ENCODE measurements at regions not wholly inside any gene's neighbourhood (a gene's known extent, or its start where the extent isn't known, plus 50 kb on each side); places are given as distances from the start of the nearest gene placed in this dataset.

GRCh38 chr9:117464941-117465616 is 50.2 kb upstream of the ASTN2 start:
- TF ChIP-seq TP53 (CRISPR knock-in tag; IDR thresholded peaks at IDR 0.05) (no peak), HDAC2 (IDR thresholded peaks at IDR 0.05) (no peak), EHMT2 (IDR thresholded peaks at IDR 0.05; ENCODE audit: low read depth) (no peak), CHD4 (IDR thresholded peaks at IDR 0.05; ENCODE audit: borderline replicate concordance) (no peak), POLR2A (IDR thresholded peaks at IDR 0.05; ENCODE audit: low read length) (no peak), ZC3H11A (IDR thresholded peaks at IDR 0.05) (no peak), RCOR1 (IDR thresholded peaks at IDR 0.05; ENCODE audit: low read depth, low read length) (no peak), PBX3 (IDR thresholded peaks at IDR 0.05) (no peak), REST (IDR thresholded peaks at IDR 0.05) (no peak), RFX5 (IDR thresholded peaks at IDR 0.05) (no peak), USF2 (IDR thresholded peaks at IDR 0.05) (no peak), ZFP36 (IDR thresholded peaks at IDR 0.05; ENCODE audit: borderline replicate concordance, partially characterized antibody) (no peak), BHLHE40 (IDR thresholded peaks at IDR 0.05; ENCODE audit: low read depth, low read length) (no peak), KDM1A (IDR thresholded peaks at IDR 0.05; ENCODE audit: low read depth) (no peak), CBX2 (IDR thresholded peaks at IDR 0.05; ENCODE audit: borderline replicate concordance, low read depth) (no peak), ZSCAN20 (CRISPR knock-in tag; IDR thresholded peaks at IDR 0.05) (no peak), MYC (IDR thresholded peaks at IDR 0.05; ENCODE audit: borderline replicate concordance, low read length) (no peak), TFCP2L1 (CRISPR knock-in tag; IDR thresholded peaks at IDR 0.05) (no peak)
- Histone ChIP-seq H3K4me2 (no peak overlapping the region), H3K27ac (no peak overlapping the region), H3K9me3 (no peaks in the 10 kb centered on the region), H3K4me1 (no peaks in the 10 kb centered on the region), H3K4me3 (no peak overlapping the region)
- ATAC-seq (peak in 1 of 2 experiments; percentile 24; a peak in 1 of 6 replicates), DNase-seq (ENCODE audit: low read depth in 1 of 2, low spot score in 1 of 2) (no peak), FAIRE-seq (no peak)
- 0% methylated on average over 1 of the region's 1 CpG for WGBS (ENCODE audit: missing lambda C conversion rate)
- ChIA-PET POLR2A (no interaction called here), CTCF (interaction anchor here (0.6 kb wide), 1 partner anchor 723 kb away, joined by 3 read pairs; no protein-coding TSS in a partner anchor)
